ENCODE measurements at regions not wholly inside any gene's neighbourhood (a gene's known extent, or its start where the extent isn't known, plus 50 kb on each side); places are given as distances from the start of the nearest gene placed in this dataset.
"Not testable (repeated sequence)": the region's sequence is repeated elsewhere in the genome, so short reads cannot be mapped to it uniquely, and the experiment has no call there.

DNA sequence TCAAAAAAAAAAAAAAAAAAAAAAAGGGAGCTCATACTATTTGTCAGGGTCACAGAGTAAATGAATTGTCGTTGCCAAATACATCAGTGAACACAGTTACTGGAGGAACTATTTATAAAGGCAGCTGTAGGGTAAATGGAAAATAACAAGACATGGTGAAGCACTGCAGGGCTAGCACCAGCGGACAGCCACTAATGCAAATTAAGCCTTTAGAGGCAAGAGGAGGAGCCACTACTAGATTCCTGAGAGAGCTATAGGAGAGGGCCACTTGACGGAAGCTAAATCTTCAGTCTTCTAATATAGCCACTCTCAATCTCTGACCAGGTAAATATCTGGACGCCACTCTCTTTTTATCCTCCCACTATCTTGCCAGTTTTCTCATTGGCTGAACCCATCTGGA lies 801.2 kb upstream of the GOT2 start:
- DNase-seq (ENCODE audit: low spot score): no peak

DNA sequence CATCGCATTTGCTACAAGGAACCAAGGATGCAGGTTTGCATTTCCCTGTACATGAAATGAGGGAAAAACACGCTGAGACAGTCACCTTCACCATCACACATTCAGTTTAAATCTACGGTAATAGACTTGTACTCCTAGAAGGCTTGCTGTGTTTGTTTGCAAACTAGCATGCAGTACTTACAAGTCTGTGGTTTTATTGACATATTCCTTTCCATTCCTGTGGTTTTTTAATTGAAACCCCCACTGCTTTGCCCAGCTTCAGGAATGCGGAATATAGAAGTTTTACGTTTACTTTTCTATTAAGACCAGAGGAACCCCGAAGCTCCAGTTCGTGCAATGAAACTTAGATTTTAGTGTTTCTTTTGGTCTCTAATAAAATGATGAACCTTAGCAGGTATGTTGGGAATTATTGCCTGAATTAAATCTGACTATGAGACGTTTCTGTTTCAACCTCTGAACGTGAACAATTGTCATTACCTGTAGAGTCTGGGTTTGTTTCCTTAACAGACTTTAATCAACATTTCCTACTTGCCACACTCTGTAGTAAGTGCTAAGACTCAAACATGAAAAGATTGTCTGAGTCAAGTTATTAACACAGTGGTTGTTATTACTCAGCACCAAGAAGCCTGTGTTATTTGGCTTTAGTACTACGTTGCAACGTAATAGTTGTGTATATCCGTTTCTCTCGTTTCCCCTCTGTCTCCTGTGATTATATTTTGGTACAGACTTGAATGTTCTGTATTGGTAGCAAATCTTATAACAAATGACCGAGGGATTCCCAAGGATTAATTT lies 793.3 kb upstream of the GOT2 start:
- DNase-seq (ENCODE audit: low spot score): peak; percentile 11

DNA sequence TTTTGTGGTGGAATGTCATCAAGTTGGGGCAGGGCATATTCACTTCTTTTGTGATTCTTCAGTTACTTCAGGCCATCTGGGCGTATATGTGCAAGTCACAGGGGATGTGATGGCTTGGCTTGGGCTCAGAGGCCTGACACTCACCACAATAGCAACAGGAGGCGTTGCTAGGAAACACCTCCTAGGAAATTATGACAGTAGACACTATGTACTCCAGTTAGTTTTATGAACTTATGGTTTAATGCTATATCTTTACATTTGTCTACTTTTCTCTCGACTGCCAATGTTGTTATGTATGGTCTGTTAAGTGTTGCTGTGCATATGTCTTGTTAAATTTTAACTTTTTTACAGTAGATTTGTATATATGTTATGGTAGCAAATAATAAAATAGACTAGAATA lies 788.7 kb upstream of the GOT2 start:
- DNase-seq (ENCODE audit: low spot score): no peak

DNA sequence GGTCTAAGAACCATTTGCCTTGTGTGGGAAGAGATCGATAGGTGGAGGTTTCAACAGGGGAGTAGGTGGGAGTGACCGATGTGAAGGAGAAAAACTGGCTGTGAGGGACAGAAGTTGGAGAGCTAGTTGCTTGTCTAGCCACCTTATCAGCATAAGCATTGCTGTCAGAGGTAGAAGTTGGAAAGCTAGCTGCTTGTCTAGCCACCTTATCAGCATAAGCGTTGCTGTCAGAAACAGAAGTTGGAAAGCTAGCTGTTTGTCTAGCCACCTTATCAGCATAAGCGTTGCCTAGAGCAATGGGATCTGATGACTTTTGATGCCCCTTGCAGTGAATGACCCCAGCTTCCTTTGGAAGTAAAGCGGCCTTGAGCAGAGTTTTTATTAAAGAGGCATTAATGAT lies 784.6 kb upstream of the GOT2 start:
- not testable (repeated sequence) for DNase-seq (ENCODE audit: low spot score)

DNA sequence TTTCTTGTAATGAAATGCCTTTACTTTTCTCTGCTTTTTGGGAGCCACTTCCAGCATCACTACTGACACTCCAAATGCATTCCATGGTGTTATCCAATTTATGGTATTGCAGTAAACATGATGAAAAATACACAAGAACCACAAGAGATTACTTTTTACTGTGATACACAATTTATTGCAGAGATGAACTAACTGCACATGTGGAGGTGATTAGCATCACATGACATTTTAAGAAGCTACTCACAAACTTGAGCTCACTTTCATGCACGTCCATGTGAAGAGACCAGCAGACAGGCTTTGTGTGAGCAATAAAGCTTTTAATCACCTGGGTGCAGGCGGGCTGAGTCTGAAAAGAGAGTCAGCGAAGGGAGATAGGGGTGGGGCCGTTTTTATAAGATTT lies 780.5 kb upstream of the GOT2 start:
- no peak for DNase-seq (ENCODE audit: low spot score)

DNA sequence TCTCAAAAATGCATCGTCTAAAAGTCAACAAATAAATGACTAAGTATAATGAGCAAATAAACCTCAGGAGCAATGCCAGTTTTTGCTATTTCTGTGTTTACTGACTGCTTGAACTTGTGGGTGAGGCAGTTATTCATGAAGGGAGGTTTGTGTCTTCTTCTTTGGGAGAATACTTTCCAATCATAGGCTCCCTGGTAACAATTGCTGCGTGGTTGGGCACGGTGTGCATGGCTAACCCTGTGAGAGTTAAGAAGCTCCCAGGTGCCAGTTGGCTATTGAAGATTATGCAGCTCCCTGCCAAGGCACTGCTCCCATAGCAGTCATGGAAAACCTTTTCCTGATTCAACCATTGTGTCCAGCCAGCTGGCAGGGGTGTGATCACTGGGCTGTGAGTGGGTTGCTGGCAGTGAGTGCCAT lies 775.9 kb upstream of the GOT2 start:
- no peak for DNase-seq (ENCODE audit: low spot score)

DNA sequence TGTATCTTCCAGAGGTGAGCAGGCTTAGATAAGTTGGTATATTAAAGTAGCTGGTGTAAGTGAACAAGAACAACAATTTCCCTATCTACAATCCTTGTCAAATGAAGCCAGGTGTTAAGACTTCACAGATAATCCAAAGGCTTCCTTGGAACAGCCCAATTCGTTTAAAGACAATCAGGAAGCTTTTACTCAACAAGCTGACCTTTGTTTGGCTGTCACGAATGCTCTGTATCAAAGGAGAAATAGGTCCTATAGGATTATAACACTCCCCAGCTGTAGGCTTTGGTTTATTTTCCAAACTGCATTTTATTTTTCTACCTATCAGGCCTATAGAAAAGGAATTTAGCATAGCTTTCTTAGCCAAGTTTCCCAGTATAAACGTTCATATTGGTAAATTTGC lies 766.5 kb upstream of the GOT2 start:
- DNase-seq (ENCODE audit: low spot score): no peak

DNA sequence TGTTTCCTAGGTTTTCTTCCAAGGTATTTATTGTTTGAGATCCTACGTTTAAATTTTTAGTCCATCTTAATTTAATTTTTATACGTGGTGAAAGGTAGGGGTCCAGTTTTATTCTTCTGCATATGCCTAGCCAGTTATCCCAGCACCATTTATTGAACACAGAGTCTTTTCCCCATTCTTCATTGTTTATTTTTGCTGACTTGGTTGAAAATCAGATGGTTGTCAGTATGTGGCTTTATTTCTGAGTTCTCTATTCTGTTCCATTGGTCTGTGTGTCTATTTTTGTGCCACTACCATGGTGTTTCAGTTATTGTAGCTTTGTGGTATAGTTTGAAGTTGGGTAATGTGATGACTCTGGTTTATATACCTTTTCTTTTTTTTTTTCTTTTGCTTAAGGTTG lies 753.0 kb upstream of the GOT2 start:
- DNase-seq (ENCODE audit: low spot score): no peak

DNA sequence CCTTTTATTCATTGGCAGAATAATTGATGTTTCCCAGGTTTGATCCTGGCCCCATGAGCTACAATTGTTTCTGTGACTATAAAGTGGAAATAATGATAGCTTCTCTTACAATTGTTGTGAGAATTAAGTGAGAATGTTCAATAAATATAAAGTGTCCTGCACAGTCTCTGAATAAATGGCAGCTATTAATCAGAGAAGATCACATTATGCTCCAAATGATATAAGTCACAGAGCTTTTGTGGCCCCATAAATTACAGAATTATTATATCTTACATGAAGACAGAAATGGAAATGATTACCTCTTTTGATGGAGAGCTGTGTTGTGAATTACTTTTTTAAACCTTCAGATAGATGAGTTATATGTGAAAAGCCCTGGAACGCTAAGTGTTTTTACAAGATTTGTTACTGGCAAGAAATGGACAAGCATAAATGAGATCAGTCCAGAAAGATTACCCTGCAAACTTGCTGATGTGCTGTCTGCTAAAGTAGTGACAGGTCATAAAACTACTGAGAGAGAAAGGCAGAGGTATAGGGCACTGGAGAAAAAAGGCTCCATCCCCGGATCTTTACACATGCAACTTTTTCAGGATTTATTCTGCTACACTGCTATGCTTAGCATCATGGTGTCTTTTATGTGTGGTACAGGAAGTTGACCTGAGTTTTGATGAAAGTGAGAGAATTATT lies 750.9 kb upstream of the GOT2 start:
- no peak for DNase-seq (ENCODE audit: low spot score)

DNA sequence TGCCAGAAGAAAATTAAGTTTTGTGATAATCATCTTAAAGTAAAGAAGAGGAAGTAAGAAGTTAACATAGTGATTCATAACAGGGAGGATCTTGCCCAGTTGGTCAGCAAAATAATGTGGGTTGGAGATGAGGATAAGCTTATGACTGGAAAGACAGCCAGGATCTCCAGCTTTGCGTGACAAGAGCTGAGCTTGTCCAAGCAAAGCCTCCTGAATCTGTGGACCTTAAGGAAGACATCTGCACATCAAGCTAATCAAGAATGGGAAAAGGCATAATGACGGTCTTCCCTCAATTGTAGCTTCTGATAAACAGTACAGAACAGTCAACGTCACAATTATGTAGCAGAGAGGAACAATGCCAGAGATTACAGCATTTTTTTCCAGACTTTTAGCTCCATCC lies 744.7 kb upstream of the GOT2 start:
- DNase-seq (ENCODE audit: low spot score): peak; percentile 2

DNA sequence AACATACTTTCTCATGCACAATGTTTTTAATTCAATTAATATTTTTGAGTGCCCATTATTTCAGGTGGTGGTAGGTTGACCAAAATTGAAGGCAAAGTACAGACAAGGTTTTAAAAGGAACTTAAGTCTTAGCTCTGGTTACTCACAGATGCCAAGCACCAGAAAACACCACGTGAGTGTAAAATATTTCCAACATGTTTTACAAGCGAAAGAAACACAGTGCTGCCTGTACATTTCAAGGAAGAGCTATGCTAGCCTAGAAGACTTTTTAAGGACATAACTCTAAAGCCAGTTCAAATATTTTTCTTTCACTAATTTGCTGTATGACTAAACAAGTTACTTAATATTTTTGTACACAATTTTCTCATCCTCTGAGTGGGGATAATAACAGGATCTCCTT lies 736.4 kb upstream of the GOT2 start:
- no peak for DNase-seq (ENCODE audit: low spot score)

DNA sequence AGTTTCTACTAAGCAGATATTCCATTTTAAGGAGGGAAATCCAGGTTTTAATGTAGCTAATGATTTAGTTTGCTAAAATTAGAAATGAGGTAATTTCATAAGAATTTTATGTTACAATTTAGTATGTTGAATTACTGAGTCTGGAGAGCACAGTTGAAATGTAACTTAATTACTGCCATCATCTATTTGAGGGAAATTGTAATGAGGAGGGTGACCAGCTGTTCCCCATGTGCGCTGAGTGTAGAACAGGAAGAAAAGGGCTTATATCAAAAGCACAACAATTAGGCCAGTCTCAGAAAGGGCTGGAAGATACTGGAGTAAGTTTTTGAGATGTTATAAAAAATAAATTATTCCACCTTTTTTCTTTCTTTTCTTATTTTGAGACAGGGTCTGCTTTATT lies 735.1 kb upstream of the GOT2 start:
- no peak for DNase-seq (ENCODE audit: low spot score)

DNA sequence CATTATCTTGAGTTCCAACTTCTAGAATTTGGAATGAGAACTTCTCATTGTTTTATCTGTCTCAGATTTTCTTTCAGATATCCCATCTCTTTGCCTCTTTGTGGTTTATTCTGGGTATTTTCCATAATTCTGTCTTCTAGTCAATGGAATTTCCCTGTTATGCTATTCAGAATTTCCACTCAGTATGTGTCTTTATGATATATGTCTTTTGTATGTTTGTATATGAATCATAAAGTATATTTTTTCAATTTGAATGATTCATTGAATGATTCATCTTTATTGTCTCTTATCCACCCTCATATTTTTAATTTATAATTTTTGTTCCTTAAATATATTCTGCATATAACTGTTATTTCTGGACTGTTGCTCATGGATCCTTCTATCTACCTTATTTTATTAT lies 729.7 kb upstream of the GOT2 start:
- DNase-seq (ENCODE audit: low spot score): no peak

DNA sequence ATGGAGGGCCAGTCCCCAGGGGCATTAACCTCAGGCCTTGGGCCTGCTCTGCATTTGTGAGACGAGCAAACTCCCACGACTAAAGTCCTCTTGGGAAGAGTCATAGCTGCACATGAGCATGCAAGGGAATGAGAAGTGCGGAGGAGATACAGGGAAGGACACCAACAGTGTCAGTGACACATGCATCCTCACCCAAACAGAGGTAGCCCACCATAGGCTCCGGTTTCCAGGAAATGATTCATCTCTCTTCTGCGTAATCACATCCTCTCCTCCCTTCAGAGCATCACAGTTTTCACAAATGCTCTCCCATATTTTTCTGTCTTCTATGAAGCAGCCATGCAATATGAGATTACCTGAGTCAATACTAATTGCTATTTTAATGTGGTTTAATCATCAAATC lies 725.7 kb upstream of the GOT2 start:
- DNase-seq (ENCODE audit: low spot score): no peak

DNA sequence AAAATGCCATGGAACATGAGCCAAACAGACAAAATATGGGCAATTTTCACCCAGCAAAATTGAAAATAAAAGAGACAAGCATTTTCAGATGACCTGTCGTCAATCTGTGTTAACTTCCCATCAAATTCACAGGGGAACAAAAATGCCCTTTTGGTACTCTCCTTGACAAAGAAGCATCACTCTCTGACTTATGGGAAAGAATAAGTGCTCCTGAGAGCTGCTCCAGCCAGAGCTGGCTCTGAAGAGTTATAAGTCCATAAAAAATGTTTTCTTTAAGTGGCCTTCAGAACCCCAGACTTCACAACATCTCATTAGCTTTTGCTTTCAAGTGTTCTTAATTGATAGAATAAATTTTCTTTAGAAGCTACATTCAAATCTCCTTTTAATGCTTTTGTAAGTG lies 721.4 kb upstream of the GOT2 start:
- DNase-seq (ENCODE audit: low spot score): no peak

DNA sequence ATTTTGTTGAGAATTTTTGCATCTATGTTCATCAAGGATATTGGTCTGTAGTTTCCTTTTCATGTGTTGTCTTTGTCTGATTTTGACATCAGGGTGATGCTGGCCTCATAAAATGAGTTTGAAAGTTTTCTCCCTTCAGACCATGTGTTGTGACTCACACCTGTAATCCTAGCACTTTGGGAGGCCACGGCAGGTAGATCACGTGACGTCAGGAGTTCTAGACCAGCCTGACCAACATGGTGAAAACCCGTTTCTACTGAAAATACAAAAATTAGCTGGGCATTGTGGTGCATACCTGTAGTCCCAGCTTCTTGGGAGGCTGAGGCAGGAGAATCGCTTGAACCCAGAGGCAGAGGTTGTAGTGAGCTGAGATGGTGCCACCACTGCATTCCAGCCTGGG lies 716.4 kb upstream of the GOT2 start:
- not testable (repeated sequence) for DNase-seq (ENCODE audit: low spot score)

DNA sequence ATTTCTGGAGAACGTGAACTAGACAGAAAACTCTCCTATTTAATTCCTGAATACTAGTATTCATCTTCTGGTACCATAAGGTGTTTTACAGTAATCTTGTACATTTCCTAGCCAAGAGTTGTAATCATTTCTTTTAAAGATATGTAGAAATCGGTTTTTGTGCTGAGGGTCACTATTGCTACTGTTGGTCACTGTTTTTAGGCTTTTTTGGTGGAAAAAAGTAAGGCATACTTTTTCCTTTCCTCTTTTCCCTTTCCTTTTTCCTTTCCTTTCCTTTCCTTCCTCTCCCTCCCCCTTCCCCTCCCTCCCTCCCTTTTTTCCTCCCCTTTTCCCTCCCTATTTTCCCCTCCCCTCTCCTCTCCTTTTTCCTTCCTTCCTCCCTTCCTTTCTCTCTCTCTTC lies 706.4 kb upstream of the GOT2 start:
- DNase-seq (ENCODE audit: low spot score): no peak

DNA sequence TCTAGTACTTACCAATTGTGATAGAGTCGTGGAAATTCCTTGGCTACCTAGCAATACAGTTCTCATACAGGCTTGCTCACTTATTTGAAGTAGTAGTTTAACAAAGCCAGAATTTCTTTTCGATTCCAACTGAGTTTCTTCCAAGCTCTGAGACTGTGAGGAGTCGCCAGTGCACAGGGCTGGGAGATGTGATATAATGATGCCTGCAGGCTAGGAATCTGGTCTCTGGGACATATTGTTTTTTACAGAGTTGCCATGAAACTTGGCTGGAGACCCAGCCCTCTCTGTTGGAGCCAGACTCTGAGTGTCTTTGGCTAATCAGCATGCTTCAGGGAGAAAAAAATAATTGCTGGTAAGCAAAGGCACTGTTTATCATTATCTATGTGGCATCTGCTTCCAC lies 698.8 kb upstream of the GOT2 start:
- no peak for DNase-seq (ENCODE audit: low spot score)

DNA sequence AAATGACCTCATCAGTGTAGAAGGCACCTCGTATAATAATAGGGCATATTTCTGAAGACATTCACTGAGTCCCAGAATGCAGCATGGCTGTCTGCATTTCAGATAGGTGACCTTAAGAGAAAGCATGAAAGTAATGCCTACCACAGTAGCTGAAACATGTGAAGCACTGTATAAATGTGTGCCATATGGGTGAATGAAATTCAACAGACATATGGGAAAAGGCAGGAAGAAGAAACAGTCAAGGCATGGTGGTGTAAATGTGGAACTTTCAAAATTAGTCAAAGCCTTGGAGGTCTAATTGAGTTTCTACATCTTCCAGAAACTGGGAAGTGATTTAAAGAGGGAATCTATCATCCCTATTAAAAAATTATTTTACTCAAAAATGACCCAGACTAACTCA lies 698.2 kb upstream of the GOT2 start:
- DNase-seq (ENCODE audit: low spot score): no peak

DNA sequence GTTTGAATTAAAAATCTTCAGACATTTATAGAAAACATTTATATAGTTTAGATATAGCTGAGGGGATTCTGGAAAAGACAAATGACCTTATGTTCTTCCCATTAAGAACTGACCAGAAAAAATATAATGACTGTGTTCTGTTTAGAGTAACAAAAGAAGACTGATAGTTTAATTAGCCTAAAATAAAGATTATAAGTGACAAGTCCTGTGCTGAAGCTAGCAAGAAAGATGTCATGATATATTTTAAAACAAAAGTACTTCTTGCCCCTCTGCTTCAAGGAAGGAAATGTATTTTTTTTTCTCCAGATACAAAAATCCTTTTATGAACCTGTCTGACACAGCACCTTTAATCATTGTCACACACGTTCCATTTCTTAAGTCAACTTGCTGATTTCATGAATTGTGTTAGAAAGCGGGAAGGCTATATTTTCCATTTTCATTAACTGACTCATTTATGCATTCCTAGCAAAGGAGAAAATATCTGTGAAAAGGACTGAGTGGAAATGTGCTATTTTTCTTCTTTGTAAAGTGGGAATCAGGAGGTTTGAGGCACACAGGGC lies 690.7 kb upstream of the GOT2 start:
- DNase-seq (ENCODE audit: low spot score): no peak

DNA sequence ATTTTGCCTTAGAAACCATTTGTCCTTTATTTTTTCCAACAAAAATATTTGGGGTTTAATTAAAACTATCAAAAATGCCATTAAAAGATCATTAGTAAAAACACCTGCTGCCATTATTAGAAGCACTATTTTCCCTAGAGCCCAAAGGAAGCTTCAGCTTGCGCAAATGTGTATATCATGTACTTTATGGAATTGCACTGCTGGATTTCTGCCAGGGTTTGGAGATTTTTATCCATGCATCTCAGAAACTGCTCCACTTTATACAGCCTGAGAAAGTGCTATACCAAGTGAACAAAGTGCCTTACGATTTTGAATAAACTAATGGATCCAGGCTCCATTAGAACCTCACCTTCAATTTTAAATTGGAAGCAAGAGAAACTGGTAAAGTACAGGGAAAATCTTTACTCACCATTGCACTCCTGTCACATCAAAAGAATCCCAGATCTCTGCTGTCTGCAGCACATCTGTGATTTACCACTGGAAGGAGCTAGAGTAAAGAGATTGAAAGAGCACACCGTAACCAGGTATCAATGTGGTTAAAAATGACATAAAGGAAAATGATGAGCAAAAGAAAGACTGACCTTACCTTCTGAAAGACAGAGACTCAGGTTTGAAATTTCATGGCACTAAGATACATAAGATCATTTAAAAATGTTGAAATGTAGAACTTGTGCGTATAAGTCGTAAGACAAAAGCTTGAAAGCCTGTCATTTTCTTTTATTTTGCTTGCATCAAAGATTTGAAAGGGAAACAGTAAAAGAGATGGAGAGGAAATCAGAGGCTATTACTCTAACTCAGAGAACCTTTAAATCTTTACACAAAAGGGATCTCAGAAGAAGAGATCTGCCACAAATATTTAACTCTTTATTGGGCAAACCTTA lies 678.1 kb upstream of the GOT2 start:
- DNase-seq (ENCODE audit: low spot score): peak; percentile 5

DNA sequence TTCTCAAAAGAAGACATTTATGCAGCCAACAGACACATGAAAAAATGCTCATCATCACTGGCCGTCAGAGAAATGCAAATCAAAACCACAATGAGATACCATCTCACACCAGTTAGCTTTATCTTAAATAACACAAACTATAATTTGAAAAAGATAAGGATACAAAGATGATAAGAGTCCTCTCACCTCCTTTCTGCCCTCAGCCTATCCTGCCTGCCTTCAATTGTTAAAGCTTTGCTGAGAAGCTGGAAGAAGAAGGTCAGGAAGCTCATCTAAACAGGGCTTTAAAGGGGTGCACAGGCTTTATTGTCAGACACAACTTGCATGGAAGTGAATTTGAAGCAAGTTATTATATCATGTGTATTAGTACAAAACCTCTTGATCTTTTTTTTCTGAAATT lies 676.3 kb upstream of the GOT2 start:
- DNase-seq (ENCODE audit: low spot score): no peak

DNA sequence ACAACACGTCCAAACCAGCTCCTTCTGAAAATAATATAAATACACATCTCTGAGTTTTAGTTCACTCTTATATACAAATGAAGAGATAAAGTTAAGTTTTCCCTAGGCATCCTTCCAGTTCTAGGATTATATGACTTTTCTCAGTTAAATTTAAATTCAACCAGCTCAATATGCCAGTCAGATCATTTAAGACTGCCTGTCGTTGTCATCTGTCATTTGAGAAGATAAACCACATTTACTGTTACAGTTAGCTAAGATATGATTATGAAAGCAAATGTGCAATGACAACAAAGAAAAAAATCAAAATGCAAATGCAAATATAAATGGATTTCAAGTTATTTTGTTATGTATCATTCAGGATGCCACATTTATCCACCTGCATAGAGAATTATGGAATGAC lies 671.7 kb upstream of the GOT2 start:
- no peak for DNase-seq (ENCODE audit: low spot score)

Measured in AG08396 (cell line).